ENCODE measurements at regions not wholly inside any gene's neighbourhood (a gene's known extent, or its start where the extent isn't known, plus 50 kb on each side); places are given as distances from the start of the nearest gene placed in this dataset.

- no peak overlapping the region for H3K4me3 ChIP-seq
Observed at GRCh38 chr17:77769762-77770161, 188.7 kb upstream of the TNRC6C start.

GRCh38 chr17:77770331-77771105 lies 188.0 kb upstream of the TNRC6C start:
- DNase-seq: no peak
- H3K4me1 ChIP-seq: no peaks in the 10 kb centered on the region
- H3K27ac ChIP-seq: no peak overlapping the region
- intact Hi-C loops (cut with DNase I; ENCODE audit: low total_unique reads): no loop called here
- no peaks in the 10 kb centered on the region for H3K9me3 ChIP-seq
- no peak overlapping the region for H3K4me3 ChIP-seq
- no peaks in the 10 kb centered on the region for H3K27me3 ChIP-seq
- no peak for TF ChIP-seq CTCF (IDR thresholded peaks at IDR 0.05)
- TF ChIP-seq POLR2A (IDR thresholded peaks at IDR 0.05): no peak
- H3K36me3 ChIP-seq: no peaks in the 10 kb centered on the region

More at GRCh38 chr17:77769762-77770161, 188.7 kb upstream of the TNRC6C start:
- Histone ChIP-seq H3K27me3 (no peaks in the 10 kb centered on the region), H3K4me1 (no peaks in the 10 kb centered on the region), H3K36me3 (no peaks in the 10 kb centered on the region), H3K27ac (no peak overlapping the region), H3K9me3 (no peaks in the 10 kb centered on the region)
- DNase-seq: no peak
- TF ChIP-seq POLR2A (IDR thresholded peaks at IDR 0.05): no peak
- TF ChIP-seq CTCF (IDR thresholded peaks at IDR 0.05): no peak
- intact Hi-C loops (cut with DNase I; ENCODE audit: low total_unique reads): no loop called here

GRCh38 chr17:77771145-77771544 lies 187.4 kb upstream of the TNRC6C start:
- TF ChIP-seq POLR2A (IDR thresholded peaks at IDR 0.05) (no peak), CTCF (IDR thresholded peaks at IDR 0.05) (no peak)
- Histone ChIP-seq H3K27me3 (no peaks in the 10 kb centered on the region), H3K36me3 (no peaks in the 10 kb centered on the region), H3K27ac (no peak overlapping the region), H3K4me3 (no peak overlapping the region), H3K4me1 (no peaks in the 10 kb centered on the region), H3K9me3 (no peaks in the 10 kb centered on the region)
- intact Hi-C loops (cut with DNase I; ENCODE audit: low total_unique reads): no loop called here
- no peak for DNase-seq

- Histone ChIP-seq H3K27me3 (no peaks in the 10 kb centered on the region), H3K4me1 (no peaks in the 10 kb centered on the region), H3K4me3 (no peak overlapping the region), H3K36me3 (no peaks in the 10 kb centered on the region), H3K9me3 (no peaks in the 10 kb centered on the region), H3K27ac (no peak overlapping the region)
- TF ChIP-seq POLR2A (IDR thresholded peaks at IDR 0.05) (no peak), CTCF (IDR thresholded peaks at IDR 0.05) (no peak)
- intact Hi-C loops (cut with DNase I; ENCODE audit: low total_unique reads): no loop called here
- DNase-seq: no peak
Observed at GRCh38 chr17:77771587-77771986, 186.9 kb upstream of the TNRC6C start.

GRCh38 chr17:77771998-77772397 lies 186.5 kb upstream of the TNRC6C start:
- H3K36me3 ChIP-seq: no peaks in the 10 kb centered on the region
- intact Hi-C loops (cut with DNase I; ENCODE audit: low total_unique reads): no loop called here
- DNase-seq: no peak
- no peaks in the 10 kb centered on the region for H3K4me1 ChIP-seq
- no peaks in the 10 kb centered on the region for H3K9me3 ChIP-seq
- H3K27ac ChIP-seq: no peak overlapping the region
- H3K4me3 ChIP-seq: no peak overlapping the region
- no peaks in the 10 kb centered on the region for H3K27me3 ChIP-seq
- TF ChIP-seq POLR2A (IDR thresholded peaks at IDR 0.05) (no peak), CTCF (IDR thresholded peaks at IDR 0.05) (no peak)
